HG02588 (cell line): ENCODE measurements at regions not wholly inside any gene's neighbourhood (a gene's known extent, or its start where the extent isn't known, plus 50 kb on each side); places are given as distances from the start of the nearest gene placed in this dataset.
"Not testable (repeated sequence)": the region's sequence is repeated elsewhere in the genome, so short reads cannot be mapped to it uniquely, and the experiment has no call there.

ENCODE experiments used
- ATAC-seq: cut with Tn5 transposase; IDR thresholded peaks from one replicate; pipeline ENCODE4 v1.9.1; 2021; ENCODE audit warnings: mild to moderate bottlenecking, moderate library complexity; ENCODE audit not compliant: unreplicated experiment

DNA sequence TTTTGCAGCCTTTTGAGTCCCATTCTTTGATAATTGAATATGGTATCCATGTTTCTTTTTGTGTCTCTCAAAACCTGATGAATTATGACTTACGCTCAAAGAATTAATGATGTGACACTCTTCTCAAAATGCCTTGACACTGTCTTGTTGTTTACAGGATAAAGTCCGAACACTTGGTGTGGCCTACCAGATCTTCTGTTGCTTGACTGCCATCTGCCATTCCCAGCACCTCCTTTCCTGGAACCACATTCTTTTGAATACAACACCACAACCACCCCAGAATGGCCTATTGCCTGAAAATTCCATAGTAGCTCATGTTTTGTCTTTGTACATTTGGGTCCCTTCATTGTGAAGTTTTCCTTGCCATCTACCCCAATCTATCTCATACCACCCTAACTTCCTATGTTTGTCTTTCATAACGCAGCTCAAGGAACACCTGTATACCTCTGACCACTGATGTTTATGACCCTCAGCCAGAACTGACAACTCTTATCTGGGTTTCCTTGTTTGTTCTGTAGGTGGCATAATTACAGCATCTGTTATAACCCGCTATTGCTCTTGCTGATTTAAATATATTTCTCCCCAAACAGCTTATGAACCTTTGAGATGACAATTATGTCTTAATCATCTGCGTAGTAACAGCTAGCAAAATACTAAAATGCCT lies 991.3 kb downstream of the RAB28 start:
- no peak for ATAC-seq

DNA sequence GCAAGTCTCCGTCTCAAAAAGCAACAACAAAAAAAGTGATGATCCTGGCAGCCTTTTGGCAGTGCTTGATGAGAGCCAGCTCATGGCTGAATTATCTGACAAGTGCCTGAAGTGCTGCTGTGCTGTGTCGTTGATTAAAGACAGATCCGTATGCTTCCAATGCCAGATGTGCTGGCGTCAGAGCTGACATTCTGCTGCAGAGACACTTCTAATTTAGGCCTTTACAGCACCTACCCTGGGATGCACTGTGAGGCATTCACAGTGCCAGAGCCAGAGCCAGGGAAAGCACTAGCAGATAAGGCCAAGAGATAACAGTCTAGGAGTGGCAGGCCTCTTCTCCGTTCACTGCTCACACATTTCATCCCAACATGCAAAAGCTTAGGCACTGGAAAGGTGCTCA lies 995.5 kb downstream of the RAB28 start:
- no peak for ATAC-seq

DNA sequence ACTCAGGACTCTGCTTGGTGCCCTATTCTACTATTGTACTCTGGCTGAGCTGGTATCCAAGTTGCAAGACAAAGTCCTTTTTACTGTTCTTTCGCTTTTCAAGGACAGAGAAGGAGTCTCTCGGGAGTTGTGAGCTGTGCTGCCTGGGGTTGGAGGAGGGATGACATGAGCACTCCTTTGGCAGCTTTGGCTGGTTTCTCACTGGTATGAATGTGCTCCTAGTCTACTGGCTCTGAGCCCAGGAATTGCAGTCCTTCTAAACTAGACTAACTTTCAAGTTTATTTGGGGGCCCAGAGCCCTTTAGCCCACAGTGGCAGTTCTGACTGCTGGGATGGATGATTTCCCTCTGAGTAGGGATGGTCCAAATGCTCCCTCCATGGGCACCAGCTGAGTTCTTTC lies 997.1 kb downstream of the RAB28 start:
- ATAC-seq: no peak

DNA sequence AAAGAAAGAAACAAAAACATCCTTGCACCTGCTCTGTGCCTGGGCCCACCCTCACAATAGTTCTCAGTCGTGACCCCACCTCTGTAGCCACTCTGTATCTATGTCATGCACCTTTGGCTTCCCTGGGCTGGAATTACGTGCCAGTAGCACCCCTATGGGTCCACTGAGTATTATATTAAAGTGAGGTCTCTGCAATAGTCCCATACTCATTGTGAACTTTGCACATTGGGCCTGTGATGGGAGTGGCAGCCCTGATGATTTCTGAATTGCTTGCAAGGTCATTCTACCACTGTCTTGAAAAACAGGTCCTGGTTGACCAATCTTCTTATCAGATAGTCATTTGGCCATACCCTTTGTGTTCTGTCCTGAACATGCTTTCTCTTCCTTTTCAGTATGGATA lies 1012.1 kb downstream of the RAB28 start:
- no peak for ATAC-seq

DNA sequence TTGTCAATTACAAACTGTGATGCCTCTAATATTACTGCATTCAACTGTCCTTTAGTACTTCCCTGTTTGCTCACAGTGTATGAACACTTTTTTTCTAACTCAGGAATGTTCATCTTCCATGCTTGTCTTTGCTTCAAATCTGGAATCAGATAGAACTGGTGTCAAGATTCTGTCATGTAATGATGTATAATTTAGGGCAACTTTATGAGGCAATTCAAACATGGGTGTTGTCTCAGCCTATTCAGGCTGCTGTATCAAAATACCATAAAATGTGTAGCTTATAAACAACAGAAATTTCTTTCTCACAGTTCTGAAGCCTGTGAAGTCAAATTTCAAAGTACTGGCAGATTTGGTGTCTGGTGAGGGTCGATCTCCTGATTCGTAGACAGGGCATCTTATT lies 1012.9 kb downstream of the RAB28 start:
- ATAC-seq: no peak

DNA sequence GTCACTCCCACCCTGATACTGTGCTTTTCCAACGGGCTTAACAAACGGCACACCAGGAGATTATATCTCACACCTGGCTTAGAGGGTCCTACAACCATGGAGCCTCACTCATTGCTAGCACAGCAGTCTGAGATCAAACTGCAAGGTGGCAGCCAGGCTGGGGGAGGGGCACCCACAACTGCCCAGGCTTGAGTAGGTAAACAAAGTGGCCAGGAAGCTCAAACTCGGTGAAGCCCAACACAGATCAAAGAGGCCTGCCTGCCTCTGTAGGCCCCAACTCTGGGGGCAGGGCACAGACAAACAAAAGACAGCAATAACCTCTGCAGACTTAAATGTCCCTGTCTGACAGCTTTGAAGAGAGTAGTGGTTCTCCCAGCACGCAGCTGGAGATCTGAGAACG lies 1022.6 kb downstream of the RAB28 start:
- ATAC-seq: not testable (repeated sequence)

DNA sequence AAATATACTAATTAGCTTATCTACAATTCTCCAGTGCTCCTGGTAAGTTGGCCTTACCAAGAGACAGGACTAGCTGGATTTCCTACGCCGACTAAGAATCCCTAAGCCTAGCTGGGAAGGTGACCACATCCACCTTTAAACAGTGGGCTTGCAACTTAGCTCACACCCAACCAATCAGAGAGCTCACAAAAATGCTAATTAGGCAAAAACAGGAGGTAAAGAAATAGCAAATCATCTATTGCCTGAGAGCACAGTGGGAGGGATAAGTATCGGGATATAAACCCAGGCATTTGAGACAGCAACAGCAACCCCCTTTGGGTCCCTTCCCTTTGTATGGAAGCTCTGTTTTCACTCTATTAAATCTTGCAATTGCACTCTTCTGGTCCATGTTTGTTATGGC lies 1025.0 kb downstream of the RAB28 start:
- ATAC-seq: no peak

DNA sequence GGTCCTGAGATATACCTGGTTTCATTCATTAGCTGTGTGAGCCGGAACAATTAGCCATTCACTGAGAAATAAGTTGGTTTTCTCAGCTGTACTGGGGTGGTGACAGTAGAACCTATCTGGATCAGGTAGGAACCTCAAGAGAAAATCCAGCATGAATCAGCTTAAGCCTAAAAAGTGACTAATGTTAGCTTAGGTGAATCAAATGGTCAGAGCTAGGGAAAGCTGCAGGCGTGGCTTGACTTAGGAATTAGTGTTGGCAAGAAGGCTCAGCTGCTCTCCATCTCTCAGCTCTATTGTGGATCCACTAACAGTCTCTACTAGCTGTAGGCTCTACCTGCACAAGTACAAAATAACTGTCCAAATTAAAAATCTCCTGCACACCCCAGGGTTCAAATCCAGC lies 1025.5 kb downstream of the RAB28 start:
- ATAC-seq: no peak

DNA sequence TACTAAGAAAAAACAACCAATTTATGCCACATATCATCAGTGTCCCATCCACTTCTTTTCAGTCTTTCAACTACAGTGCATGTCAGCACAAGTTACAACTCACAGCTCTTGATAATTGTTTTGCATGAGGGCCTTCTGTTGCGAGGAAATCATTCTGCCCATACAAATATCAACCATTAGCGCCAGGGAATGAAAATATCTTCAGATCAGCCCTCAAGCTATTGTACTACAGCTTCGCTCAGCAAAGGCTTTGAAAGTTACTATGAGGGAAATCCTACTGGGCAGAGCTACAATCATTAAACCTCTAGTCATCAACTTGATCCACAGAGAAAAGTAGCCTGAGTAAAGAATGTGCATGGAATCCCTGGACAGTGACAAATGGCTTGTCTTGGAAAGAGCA lies 1023.6 kb upstream of the HS3ST1 start:
- ATAC-seq: no peak

DNA sequence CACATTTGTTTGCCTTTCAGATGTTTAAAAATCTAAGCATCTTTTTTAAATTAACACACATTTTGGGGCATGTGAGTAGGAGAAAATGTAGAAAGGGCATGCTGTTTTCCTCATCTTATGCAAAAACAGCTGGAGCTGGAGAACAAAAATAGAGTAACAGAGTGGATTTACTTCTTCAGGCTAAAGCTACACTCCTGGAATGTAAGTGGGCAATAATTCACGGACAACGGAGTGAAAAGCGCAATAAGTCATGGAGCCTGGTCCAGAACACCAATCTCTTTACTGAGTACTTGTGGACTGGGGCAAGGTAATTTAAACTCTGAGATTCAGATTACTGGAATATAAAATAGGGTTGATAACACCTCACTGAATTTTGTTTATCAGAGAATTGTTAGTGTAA lies 1018.8 kb upstream of the HS3ST1 start:
- no peak for ATAC-seq

DNA sequence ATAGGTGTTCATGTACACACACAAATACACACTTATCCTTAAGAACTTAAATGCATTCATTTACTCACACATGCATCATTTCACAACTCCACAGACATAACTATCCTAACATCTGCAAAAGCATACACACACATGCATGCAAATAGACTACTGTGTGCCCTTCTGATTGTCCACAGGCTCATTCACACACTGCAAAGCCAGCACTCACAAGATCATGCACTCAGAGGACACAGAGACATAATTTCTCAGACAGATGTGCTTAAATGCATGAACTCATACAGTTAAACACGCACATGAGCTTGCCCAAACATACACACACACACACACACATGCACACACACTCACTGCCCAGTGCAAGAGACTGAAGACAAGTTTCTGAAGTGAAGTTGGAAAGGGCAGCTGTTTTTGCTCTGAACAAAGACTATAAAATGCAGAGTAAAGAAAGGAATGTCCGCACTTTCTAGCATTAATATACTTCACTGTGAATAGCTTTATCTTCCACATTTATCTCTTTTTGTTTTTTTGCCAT lies 1018.0 kb upstream of the HS3ST1 start:
- no peak for ATAC-seq

DNA sequence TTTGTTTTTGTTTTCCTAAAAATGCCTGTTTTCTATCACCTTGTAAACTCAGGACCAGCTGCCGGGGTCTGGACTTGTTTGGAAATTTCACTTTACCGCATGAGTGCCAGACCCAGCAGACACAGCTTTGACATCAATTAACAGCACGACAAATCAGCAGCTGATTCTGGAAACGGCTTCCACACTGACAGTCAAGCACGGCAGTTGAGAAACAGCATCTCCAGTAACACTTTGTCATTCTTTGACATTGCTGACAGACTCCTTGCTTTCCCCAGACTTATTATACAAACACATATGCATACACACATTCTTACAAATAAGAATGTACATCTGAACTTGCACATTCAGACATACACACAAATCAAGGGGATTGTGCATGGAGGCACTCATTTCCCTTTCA lies 1017.6 kb upstream of the HS3ST1 start:
- no peak for ATAC-seq

DNA sequence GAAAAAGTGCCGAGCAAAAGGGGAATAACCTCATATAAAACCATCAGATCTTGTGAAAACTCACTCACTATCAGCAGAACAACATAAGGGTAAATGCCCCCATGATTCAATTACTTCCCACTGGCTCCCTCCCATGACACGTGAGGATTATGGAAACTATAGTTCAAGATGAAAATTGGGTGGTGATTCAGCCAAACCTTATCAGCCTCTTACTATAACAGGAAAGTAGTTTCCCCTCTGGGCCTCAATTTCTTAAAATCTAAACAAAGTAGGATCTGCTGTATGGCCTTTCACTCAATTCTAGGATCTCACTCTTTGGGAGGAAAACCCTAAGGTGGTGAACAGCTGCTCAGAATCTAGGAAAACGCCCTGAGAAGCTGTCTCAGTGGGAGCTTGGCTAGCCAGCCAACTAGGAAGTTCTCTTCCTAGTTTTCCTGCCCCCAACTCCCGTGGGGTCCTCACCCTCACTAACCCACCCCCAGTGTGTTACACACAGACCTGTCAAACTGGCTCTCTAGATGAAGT lies 1017.1 kb upstream of the HS3ST1 start:
- ATAC-seq: no peak

DNA sequence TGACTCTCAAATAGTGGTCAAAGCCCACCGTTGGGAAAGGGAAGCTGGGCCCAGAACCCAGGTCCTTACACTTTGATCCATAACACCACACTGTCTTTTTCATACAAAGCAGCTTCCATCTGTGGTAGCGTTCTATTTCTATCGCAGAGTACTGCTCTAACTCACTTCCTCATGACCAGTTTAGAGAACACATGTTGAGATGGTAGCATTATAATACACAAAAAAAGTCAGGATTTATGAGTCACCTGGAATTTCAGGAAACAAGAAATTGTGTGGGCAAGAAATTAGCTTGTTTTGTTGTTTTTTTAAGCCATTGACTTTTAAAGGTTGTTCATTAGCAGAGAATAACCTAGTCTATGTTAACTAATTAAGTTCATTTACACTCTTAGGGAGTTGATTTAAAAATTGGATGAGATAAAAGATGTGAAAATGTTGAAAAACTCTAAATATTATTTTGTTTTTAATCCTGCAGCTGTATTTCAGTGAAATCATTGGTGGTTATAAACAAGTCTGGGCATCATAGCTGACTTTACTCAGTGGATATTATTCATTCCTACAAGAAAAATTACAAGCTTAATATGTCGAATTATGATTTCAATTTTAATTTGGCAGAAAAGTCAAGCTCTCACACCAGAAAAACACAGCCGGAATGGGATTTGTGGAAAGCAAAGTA lies 1011.1 kb upstream of the HS3ST1 start:
- no peak for ATAC-seq

DNA sequence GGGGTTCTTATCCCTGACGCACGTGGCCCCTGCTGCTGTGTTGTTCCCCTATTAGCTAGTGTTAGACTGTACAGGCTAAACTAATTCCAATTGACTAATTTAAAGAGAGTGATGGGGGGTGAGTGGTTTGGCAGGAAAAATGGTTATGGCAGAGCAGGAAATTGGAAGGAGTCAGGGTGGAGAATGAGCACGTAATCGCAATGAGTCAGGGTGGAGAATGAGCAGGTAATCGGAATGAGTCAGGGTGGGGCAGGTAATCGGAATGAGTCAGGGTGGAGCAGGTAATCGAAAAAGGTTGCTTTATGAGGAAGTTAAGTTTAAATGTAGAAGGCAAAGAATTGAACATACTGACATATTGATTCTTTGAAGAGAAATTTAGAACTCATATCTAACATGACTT lies 1002.6 kb upstream of the HS3ST1 start:
- not testable (repeated sequence) for ATAC-seq

DNA sequence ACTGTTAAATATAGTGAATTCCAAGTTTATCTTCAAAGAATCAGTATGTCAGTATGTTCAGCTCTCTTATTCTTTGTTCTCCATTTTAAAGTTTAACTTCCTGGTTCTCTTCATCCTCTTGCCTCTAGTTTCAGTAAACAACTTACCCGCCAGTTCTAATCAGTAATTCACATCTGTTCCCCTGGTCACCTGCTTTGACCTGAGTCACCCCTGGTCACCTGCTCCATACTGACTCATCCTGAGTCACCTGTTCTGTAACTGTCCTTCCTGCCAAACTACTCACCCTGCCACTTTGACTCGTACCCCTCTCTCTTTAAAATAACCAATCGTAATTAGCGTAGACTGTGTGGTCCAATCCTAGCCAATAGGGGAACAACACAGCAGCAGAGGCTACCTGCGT lies 992.7 kb upstream of the HS3ST1 start:
- ATAC-seq: no peak

DNA sequence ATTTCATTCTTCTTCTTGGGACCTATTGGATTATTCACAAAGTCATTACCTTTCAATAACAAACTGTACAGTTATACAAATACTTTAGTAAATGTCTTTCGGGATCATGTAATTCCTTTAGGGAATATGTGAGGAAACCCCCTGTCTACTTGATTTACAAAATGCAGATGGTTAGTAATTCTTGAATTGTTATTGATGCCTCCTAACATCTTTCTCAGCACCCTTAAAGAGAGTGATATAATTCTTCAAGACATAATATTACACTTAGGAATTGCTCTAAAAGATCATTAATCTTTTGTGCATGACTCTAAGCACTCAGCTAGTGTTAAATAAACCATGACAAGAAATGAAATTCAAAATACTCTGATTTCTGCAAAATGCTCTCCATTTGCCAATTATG lies 988.1 kb upstream of the HS3ST1 start:
- ATAC-seq: no peak

DNA sequence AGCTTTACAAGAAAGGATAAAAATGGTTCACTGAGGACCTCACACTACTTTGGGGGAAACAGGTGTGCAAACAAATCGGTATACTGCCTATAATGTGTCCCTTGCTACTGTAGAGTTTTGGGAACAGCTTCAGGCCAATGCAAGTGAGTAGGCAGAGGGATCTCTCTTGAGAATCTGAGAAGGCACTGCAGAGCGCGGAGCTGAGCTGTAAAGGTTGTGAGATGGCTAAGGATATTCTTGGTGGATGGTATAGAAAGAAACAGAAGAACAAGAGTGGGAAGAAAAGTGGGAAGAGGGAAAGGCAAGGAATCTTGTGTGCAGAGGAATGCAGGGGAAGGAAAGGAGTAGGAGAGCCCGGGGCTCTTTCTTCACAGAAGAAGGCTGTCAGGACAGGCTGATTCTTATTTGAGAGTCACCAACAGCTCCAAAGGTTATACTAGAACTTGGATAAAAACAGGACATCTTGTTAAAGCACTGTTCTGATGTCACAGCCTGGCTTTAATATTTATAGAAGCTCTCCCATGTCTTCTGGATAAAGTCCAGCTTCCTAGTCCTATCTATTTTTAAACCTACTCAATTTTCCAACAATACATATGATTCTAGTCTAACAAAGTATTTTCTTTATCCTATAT lies 985.6 kb upstream of the HS3ST1 start:
- no peak for ATAC-seq

DNA sequence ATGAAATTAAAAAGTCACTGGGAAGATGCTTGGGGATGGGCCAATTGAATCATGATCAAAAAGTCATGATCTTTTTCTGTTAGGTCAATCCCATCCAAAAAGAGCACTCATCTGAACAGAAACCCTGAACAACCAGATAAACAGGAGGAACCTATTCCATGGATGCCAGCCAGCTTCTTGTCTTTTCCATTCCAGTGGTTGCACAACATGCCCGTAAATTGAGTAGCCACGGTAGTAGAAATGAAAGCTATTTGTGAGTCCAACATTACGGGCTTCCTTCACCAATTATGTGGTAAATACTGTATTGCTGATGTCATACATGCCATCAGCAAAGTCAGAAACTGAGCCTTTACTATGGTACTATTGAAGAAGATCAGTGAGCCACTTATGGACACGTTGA lies 982.4 kb upstream of the HS3ST1 start:
- no peak for ATAC-seq

DNA sequence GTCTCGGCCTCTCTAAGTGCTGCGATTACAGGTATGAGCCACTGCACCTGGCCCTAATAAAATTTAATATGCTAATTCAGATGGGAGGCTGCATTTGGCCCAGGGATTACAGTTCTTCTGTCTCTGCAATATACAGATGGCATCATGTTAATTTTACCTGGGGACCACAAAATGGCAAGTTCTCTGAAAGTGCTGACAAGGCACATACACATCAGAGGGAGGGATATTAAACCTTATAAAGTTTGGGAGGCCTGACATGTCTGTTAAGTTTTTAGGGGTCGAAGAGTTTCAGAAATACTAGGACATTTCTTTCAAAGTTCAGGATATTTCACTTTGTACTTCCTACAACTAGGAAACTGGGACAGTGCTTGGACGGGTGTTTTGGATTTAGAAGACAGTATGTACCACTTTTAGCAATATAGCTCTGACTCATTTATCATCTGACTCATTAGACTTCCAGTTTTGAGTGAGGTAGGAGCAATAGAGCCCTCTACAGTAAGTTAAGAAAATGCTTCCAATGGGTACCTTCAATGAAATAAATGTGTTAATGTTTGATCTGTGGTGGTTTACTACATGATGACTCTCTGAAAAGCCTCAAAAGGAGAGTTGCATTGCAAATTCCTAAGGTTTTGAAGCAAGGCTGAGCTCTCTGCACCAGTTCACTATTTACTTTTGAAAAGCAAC lies 981.0 kb upstream of the HS3ST1 start:
- no peak for ATAC-seq

DNA sequence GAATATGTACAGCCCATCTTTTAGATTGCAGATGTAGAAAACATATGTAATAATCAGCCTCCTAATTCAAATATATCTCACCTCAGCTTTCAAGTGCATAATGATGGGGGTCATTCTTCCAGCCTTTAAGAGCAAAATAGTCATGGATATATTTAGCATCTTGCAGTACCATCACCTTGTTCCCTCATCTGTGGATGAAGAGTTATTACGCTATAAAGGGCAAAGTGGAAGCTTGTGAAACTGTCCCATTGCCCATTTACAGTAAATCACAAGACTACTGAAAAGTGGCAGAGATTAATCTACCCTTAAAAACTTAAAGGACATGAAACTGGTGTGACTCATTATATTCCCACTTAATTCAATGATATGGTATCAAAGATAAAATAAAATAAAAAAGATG lies 979.7 kb upstream of the HS3ST1 start:
- ATAC-seq: no peak
